Hematopoietic multipotent progenitor cell treated with erythropoietin and hydrocortisone succinate and interleukin-3 and kit ligand, for 4 days (in vitro differentiated cells): ENCODE measurements at regions not wholly inside any gene's neighbourhood (a gene's known extent, or its start where the extent isn't known, plus 50 kb on each side); places are given as distances from the start of the nearest gene placed in this dataset.
"Not testable (repeated sequence)": the region's sequence is repeated elsewhere in the genome, so short reads cannot be mapped to it uniquely, and the experiment has no call there.

Experiments used
- DNase-seq: peaks from one replicate; pipeline ENCODE4 v3.0.0-alpha.2; 2015

DNA sequence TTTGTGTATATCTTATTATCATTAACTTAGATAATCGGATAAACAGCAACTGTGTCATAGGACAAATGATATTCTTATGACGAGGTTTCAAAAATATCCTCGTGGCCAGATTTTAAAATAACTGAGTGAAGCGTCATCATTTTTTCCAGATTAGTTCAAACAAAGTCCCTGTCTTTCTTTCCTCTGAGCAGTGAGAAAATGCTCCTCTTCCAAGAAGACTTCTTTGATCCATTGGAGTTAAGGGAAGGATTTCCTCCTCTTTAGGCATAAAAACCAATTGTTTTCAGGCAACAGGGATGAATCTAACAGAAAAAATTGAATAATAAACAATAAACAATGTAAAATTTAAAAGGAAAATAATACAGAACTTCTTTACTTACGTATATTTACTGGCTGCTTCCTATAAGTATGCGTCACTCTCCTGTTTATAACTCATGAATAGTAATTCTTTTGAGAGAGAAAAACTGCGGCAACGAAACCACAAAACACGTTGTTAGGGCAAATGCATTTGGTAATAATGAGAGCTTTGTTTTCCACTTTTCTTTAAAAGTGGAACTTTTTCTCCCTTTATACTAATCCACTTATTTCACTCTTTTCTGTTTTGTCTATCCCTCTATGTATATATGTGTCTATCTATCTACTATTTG, 419.4 kb upstream of the ONECUT1 start:
- no peak for DNase-seq

DNA sequence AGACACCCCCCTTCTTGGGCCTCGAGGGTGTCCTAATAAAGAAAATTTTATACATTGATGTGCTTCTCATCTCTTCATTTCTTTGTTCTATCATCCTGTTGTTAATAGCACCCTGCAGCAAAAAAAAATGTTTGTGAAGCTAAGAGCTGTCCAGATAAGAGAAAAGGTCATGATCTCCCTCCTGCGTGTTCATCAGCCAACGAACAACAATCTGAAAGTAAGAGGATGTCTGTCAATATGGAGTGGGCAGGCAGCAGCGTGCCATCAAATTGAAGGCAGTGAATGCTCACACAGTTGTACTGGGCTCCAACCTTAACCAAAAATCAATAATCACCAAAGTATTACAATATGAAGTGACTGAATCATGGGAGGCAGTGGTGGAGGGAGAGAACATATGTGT, 418.6 kb upstream of the ONECUT1 start:
- DNase-seq, result no peak

DNA sequence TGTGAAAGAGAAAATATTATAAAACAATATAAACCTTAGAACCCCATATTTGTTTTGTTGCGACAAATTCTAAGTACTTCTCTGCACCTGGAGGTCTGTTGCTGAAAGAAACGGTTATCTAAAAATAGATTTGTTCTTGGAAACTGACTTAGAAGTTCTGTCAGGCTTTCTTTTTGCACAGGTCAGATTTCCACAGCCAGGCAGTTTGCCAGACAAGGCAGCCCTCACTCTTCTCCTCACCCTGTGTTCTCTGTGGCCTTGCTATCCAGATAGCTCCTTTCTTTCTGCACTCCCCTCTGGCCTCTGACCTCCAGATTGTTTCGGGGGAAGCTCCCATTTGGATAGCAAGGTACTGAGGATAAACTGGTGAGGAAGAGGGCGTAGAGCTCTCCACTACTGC, 413.3 kb upstream of the ONECUT1 start:
- peak; percentile 19 for DNase-seq

DNA sequence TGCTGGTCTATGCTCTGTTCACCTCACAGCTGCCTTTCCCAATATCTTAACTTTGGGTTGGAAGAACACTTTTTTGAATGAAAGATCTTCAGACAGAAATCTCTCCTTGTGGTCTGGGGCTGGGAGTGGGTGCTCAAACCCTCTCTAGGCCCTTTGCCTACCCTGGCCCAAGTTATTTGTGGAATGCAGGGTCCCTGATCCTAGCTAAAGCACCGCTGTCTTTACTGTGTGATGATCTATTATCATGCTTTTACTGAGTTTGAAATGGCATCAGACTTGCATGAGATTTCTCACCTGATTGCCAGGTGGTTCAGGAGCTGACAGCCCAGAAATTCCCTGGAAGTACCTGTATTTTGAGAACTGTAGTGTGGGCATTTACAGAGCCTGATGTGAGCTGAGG, 412.7 kb upstream of the ONECUT1 start:
- DNase-seq, result no peak

DNA sequence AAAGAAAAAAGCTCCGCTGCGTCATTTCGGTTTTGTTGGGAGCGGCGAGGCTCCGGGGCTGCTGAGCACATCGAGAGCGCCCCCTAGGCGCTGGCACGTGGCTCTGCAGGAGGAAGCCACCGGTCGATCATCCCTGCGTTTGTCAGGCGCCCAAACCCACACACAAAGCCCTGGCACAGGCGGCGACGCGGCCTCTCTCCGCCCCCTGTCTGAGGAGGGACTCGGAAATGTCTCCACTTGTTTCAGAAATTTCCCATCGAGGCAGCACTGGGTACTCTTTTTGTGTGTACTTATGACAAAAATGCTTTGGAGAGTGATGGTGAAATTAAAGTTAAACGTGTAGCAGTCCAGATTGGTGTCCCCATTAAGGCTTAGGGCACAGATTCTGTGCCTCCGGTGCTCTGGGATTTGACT, 407.3 kb upstream of the ONECUT1 start:
- peak; percentile 84 for DNase-seq

DNA sequence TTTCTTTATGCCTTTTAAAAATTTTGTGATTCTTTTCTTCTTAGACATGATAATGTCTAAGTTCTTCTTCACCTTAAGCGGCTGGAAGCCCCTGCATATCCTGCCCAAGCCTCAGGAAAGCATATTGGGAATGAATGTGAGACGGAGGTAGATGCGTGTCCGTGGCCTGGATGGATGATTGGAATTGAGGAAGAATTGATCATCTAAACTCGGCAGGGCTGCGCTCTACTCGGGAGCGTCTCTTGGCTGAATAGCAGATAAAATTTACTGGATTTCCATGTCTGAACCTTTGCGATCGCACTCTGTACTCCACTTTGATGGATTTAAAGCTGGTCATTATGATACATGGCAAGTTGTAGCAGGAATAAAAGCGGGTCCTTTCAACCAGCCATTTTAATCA, 406.7 kb upstream of the ONECUT1 start:
- no peak for DNase-seq

DNA sequence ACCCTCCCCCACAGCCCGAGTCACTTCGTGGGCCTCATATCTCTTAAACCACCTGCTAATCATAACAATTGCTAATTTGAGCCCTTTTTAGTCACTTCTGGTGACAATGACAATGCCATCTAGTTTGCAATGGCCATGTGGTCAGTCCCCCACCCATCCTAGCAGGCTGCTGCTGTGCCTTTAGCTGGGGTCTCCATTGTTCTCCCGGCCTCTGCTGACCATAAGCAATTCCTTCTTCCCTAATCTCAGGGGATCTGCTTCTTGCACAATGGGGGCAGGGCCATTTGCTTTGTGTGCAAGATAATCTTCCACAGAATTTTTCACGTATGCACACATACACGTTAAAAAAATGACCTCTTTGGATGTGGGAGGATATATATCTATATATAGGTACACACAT, 406.1 kb upstream of the ONECUT1 start:
- DNase-seq, result no peak

DNA sequence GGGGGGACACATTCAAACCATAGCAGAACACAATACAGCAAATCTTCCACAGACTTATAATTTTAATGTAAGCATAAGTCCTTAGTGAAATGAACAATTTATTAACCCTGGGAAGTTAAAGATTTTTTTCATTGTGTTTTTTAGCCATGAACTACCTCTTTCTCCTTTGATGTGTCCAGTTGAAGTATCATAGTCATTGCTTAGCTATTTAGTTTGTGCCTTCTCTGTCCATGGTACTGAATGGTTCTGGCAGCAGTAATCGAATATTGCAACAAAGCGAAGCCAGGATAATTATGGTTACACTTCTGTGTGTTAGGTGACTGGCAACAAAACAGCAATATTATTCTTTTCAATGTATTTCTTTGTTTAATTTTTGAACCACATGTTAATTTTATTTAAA, 403.0 kb upstream of the ONECUT1 start:
- DNase-seq, result peak; percentile 57

DNA sequence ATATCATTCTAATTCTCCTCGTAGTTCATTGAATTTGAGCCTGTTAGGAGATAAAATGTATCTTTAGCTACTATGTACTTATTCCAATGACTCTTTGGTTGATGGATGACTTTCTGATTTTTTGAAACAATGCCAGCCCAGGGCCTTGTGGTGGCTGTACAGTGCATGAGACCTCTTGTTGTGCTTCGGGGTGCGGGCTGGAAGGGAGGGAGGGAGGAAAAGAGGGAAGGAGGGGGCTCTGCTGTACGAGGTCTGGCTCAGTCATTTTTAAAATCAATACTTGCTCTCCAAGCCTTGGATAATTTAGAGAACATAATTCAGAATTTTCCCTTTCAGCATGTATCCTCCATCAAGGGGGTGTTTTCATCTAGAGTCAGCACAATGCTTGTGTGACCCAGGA, 399.7 kb upstream of the ONECUT1 start:
- no peak for DNase-seq

DNA sequence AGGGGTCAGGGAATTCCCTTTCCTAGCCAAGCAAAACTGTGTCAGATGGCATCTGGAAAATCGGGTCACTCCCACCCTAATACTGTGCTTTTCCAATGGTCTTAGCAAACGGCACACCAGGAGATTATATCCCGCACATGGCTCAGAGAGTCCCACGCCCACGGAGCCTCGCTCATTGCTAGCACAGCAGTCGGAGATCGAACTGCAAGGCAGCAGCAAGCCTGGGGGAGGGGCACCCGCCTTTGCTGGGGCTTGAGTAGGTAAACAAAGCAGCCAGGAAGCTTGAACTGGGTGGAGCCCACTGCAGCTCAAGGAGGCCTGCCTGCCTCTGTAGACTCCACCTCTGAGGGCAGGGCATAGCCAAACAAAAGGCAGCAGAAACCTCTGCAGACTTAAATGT, 393.3 kb upstream of the ONECUT1 start:
- not testable (repeated sequence) for DNase-seq

DNA sequence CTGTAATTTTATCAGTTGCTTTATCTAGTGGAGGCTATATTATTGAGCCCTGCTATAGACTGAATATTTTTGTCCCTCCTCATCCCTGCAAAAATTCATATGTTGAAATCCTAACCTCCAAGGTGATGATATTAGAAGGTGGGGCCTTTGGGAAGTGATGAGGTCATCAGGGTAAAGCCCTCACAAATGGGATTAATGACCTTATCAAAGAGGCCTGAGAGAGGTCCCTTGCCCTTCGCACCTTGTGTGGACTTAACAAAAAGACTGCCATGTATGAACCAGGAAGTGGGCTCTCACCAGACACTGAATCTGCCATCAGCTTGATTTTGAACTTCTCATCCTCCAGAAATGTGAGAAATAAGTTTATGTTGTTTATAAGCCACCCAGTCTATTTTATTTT, 381.4 kb upstream of the ONECUT1 start:
- no peak for DNase-seq

DNA sequence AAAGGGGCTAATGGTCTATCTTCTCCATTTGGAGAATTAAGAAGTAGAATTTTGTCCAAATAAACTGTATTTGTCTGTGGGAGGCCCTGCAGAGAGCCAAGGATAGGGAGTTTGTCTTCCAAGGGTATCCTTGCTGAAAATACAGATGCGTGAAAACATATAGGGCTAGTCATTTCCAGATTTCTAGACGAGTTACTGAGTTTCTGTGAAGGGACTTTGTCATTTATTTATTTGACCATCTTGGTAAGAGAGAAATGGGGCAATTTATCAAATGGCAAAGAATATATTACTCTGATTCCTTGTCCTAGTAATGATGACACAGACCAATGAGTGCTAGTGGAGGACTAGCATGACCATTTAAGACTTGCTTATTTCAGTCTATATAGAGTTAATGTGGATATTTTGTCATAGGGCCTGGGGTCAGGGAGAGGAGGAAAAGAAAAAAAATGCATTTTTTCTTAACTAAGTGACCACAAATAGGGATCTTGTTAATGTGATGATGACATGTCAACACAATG, 376.6 kb upstream of the ONECUT1 start:
- DNase-seq, result no peak

DNA sequence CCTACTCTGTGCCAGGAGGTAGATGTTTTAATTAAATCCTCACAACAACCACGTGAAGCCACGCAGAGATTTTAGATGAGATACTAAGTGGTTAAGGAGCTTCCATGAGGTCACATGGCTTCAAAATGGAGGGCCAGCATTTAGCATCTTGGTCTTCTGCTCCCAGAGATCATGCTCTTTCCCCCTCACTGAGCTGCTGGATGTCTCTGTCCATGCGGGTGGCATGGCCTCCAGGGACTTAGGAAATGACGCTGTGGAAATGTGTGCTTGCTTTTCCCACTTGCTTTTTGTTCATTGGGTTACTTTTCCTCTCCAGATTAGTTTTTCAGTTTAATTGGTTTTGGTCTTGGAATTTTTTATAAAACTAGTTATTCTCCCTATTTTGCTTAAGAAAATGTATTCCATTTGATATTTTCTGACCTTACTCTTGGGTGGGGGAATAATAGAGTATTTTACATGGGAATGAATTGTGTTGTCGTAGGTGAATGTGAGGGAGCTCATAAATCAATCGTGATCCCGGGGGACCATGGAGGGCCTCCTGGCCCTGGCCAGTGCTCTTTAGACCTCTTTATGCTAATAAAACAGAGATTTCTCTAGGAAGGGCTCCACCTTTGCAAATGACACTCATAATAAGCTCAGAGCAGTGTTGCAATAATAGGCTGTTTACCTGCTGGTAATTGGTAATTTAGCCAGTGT, 376.0 kb upstream of the ONECUT1 start:
- no peak for DNase-seq

DNA sequence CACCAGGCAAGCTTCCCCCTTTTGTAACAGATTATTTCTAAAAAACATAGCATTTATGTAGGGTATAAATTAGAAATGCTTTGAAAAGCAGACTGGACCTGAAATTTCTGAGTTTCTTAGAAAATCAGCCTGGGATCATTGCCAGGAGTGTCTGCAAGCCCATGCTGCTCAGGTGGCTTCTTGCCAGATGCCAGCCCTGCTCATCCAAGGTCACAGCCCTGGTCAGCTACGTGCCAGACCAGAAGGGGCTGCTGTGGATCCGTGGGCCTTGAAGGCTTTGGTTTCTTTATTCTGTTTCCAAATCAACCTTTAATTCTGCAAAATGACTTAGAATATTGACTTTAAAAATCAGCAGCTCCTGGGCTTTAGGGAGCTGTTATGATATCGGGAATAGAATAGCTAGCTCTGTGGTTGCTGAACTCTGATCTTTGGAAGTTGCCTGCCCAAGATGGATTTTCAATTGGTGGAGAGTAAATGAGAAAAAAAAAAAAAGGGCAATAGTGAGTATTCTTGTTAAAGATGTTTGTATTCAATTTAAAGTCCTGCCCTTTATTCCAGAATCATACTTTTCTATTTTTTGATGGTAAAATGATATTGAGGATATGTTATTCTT, 370.1 kb upstream of the ONECUT1 start:
- no peak for DNase-seq

DNA sequence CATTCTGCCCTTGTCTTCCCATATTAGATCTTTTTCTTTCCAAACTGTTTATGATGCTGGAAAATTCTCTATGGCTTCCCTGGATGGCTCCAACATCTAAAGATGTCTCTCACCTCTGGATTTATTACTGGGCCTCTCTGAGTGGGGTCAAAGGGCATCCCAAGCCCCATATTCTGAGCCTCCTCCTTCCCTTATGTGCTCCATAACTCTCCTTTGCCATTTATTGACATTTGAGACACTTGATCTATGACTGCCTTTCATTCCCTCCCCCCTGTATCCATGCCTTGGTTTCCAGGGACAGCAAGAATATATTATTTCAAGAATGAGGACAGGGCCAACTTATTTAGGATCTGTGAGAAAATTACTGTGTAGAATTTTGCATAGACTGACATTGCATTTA, 369.3 kb upstream of the ONECUT1 start:
- no peak for DNase-seq

DNA sequence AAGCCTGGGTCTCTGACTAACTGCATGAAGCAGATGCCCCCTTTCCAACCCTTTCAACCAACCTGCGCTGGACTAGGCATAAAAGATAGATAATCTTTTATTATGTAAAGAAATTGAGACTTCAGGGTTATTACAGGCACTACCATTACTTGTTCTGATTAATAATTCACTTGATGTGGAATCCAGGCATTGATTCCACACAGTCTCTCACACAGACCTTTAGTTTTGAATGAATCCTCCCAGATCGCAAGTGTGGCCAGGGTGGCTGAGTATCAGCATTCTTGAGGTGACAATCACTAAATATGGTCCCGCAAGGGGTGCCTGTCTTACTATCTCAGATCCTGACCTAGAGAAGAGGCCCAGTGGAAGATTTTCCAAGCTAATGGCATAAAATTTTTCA, 368.9 kb upstream of the ONECUT1 start:
- no peak for DNase-seq

DNA sequence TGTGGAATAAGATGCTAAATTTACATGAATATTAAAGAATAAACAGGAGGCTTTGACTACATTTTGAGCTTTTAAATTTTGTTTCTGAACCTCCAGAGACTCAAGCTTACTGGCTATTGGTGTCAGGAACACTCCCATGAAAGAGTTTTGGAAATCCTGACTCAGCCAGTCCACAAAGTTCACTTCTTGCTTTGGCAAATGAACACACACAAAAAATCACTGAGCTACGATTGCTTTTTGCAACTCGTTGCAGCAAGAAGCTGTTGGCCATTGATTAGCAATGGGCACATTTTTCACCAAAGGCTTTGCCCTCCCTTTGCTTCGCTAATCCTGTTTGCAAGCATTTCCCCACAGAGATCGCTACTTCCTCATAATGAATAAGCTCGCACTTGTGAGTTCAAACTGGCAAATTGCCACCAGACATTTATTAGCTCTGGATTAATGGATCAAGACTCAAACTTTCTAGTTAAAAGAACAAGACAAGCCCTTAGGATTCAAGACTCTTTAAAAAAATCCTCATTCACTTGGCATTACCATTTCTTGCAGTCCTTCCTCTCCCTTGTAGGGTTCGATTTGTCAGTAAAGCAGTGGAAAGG, 343.2 kb upstream of the ONECUT1 start:
- DNase-seq, result peak; percentile 29

DNA sequence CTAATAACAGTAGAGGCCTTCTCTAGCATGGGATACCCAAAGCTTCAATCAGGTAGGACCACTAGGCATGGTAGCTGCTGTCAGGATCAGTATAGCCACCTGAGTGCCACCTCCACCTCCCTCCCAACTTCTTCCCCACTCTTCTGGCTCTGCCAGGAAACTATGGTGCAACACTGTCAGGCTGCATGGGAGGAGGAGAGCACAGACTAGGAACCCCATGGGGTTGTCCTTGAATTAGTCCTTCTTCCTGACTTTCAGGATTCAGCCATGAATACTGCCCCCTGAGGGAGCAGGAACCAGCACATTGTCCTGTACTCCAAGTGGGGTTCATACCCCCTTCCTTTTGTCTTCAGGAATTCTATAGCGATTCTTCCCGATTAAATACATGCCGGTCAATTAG, 340.8 kb upstream of the ONECUT1 start:
- no peak for DNase-seq

DNA sequence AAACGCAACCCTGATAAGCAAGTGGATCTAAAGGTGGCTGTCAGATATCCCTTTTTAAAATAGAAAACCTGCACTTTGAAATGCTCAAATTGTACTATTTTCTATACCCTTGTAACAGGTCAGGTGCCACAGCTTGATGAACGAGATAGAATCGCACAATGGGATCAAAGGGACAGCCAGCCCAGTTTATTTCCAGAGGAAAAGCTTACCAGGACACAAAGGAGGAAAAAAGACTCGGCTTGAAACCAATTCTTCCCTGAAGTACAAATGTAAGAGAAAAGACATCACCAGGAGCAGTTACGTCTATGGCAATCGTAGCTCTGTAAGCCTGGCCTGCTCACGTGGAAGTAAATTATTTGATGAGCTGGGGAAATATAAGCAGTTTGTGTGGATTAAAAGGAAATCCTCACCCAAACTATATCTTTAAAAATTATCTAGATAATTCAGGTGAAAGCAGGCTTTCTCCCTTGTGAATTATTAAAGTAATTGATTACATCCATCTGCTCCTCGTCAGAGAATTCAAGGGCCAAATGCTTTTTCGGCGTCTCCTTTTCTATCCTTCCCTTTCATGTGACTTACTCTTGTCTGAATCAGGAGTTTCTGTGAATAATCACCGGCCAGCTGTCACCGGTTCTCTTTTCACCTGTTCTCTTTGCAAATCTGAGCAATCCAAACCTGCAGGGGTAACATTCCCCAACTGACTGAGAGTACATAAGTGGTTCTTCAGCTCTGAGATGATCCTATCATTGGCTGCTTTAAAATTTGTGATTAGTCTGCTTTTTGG, 339.2 kb upstream of the ONECUT1 start:
- no peak for DNase-seq

DNA sequence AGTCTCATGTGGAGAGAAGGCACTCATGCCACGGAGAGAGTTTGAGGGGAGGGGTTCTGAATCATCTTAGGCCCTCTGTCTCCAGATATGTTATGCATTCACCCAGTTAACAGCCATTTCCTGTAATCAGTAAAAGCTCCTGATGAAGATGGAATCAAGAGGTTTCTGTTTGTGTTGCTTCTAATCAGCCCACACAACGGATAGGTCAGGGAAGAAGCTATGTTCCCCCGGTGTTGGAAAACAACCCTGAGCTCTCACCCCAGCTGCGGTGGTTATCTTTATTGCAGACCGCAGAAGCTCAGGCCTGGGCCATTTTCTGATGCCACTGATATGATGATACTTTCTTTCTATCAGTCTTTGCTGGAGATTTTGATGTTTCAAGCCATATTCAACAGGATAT, 338.5 kb upstream of the ONECUT1 start:
- DNase-seq, result peak; percentile 20

DNA sequence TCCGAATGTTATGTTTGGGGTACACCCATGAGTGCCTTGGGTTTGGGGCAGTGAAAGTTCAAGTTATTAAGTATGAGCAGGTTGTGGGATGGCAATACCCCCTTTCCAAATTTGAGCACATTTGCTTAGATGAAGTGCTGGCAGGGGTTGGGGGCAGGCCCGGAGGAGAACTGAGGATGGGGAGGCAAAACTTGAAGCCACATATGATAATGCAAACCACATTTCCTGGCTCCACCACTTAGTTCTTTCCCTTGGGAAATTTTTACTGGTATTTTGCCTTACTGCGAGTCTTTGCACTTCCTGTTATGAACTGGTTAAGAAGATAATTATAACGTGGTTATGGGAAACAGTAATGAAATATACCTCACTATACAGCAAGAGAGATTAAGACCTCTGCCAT, 336.0 kb upstream of the ONECUT1 start:
- DNase-seq, result peak; percentile 1

DNA sequence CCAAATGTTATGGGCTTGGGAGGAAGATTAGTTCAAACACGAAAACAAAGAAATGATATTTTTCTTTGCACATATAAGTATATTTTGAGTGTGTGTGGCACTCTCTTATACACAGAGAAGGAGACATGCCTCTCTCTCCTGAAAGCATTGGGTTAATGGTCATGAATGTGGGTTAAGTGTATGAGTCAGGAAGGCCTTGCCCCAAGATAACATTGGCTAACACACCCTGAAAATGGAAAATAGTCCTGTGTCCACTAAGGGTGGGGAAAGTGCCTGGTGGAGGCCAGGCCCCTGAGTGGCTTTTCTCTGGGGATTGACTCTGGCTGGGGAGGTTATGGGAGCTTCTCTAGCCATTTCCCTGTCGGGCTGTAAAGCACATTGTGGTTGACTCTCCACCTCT, 332.7 kb upstream of the ONECUT1 start:
- DNase-seq, result no peak

DNA sequence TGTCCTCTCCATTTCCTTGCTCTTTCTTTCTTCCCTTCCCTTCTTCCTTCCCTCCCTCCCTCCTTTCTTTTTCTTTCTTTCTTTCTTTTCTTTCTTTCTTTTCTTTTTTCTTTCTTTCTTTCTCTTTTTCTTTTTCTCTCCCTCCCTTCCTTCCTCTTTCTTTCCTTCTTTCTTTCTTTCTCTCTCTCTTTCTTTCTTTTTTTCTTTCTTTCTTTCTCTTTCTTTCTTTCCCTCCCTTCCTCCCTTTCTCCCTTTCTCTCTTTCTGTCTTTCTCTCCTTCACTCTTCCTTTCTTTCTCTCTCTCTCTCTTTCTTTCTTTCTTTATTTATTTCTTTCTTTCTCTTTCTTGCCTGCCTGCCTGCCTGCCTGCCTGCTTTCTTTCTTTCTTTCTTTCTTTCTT, 326.8 kb upstream of the ONECUT1 start:
- not testable (repeated sequence) for DNase-seq
